CD4-positive, alpha-beta memory T cell (primary cell): ENCODE measurements at regions not wholly inside any gene's neighbourhood (a gene's known extent, or its start where the extent isn't known, plus 50 kb on each side); places are given as distances from the start of the nearest gene placed in this dataset.

ENCODE experiments used
- CTCF ChIA-PET: fragments of 350-600 bp; sonication (Branson Sonifier 250); formaldehyde crosslinking; loops from one replicate; lab custom pipeline; 2021; ENCODE audit warnings: inconsistent platforms; ENCODE audit not compliant: partially characterized antibody; lab: Charles Lee
- POLR2A ChIA-PET: fragments of 350-600 bp; sonication (Branson Sonifier 250); formaldehyde crosslinking; loops from one replicate; lab custom pipeline; 2021; ENCODE audit not compliant: partially characterized antibody; lab: Charles Lee
- DNase-seq, 5 donors: peaks; one replicate each; pipeline versions ENCODE4 v3.0.0 to v3.0.0-alpha.2; 2020 to 2022; ENCODE audit warnings: mixed read lengths in 1 of 5
- H3K27ac ChIP-seq: one replicate; pipeline ENCODE4 v1.7.0; 2013; ENCODE audit warnings: low read depth, low read length
- H3K27me3 ChIP-seq: 2 replicates; pipeline ENCODE4 v1.7.0; 2013; ENCODE audit warnings: mild to moderate bottlenecking, low read length, moderate library complexity; ENCODE audit not compliant: insufficient read depth
- H3K36me3 ChIP-seq: 2 replicates; pipeline ENCODE4 v1.7.0; 2013; ENCODE audit warnings: mild to moderate bottlenecking, low read length, moderate library complexity; ENCODE audit not compliant: insufficient read depth
- H3K4me1 ChIP-seq: 2 replicates; pipeline ENCODE4 v1.7.0; 2013; ENCODE audit warnings: mild to moderate bottlenecking, low read length, moderate library complexity; ENCODE audit not compliant: insufficient read depth
- H3K4me3 ChIP-seq, 2 donors: one replicate each; pipeline ENCODE4 v1.7.0; 2013; ENCODE audit warnings: low read length in 2 of 2, mild to moderate bottlenecking in 1 of 2
- H3K9me3 ChIP-seq, 2 donors: one replicate each; pipeline ENCODE4 v1.7.0; 2013; ENCODE audit warnings: low read length in 2 of 2, control low read depth in 1 of 2; ENCODE audit not compliant: control insufficient read depth in 1 of 2
- H3K27ac Mint-ChIP-seq, 7 donors: one replicate each; pipeline ENCODE4 v1.8.0; 2020 to 2021; ENCODE audit warnings: mixed read lengths in 7 of 7, mild to moderate bottlenecking in 6 of 7, inconsistent platforms in 3 of 7, moderate library complexity in 3 of 7
- H3K27me3 Mint-ChIP-seq, 2 donors: one replicate each; pipeline ENCODE4 v1.8.0; 2020 to 2021; ENCODE audit warnings: mixed read lengths in 2 of 2
- H3K36me3 Mint-ChIP-seq, 2 donors: one replicate each; pipeline ENCODE4 v1.8.0; 2020 to 2021; ENCODE audit warnings: mixed read lengths in 2 of 2, inconsistent platforms in 1 of 2, mild to moderate bottlenecking in 1 of 2
- H3K4me1 Mint-ChIP-seq, 4 donors: one replicate each; pipeline ENCODE4 v1.8.0; 2020 to 2021; ENCODE audit warnings: mixed read lengths in 4 of 4, mild to moderate bottlenecking in 1 of 4
- H3K4me3 Mint-ChIP-seq, 8 donors: one replicate each; pipeline ENCODE4 v1.8.0; 2020 to 2021; ENCODE audit warnings: mixed read lengths in 8 of 8, mild to moderate bottlenecking in 7 of 8, moderate library complexity in 6 of 8, inconsistent platforms in 3 of 8
- H3K9me3 Mint-ChIP-seq, 8 donors: one replicate each; pipeline ENCODE4 v1.8.0; 2020 to 2021; ENCODE audit warnings: mixed read lengths in 8 of 8, mild to moderate bottlenecking in 5 of 8, inconsistent platforms in 3 of 8, moderate library complexity in 1 of 8
- intact Hi-C: fragments of 100-400 bp; cut with micrococcal nuclease; formaldehyde crosslinking; loops from one replicate; pipeline ENCODE4 v1.15.1; 2023

GRCh38 chr13:79267560-79267959 is 138.5 kb downstream of the RBM26 start:
- no peak overlapping the region for H3K27ac ChIP-seq
- H3K4me1 Mint-ChIP-seq = no peaks in the 10 kb centered on the region
- ChIA-PET POLR2A (no interaction called here), CTCF (no interaction called here)
- H3K9me3 Mint-ChIP-seq = peaks cover 2 to 6% (median 3%) of the 10 kb centered on the region in 8 donors
- no peaks in the 10 kb centered on the region for H3K36me3 Mint-ChIP-seq
- no peak overlapping the region for H3K4me3 ChIP-seq
- peaks cover 0 to 2% of the 10 kb centered on the region in 2 donors for H3K27me3 Mint-ChIP-seq
- H3K27me3 ChIP-seq = no peaks in the 10 kb centered on the region
- H3K27ac Mint-ChIP-seq = no peak overlapping the region
- no peaks in the 10 kb centered on the region for H3K9me3 ChIP-seq
- intact Hi-C loops = no loop called here
- H3K4me3 Mint-ChIP-seq = no peak overlapping the region
- DNase-seq = no peak
- H3K36me3 ChIP-seq = no peaks in the 10 kb centered on the region
- no peaks in the 10 kb centered on the region for H3K4me1 ChIP-seq

- ChIA-PET POLR2A (no interaction called here), CTCF (no interaction called here)
- H3K4me3 Mint-ChIP-seq = no peak overlapping the region
- H3K27ac ChIP-seq = no peak overlapping the region
- H3K4me1 ChIP-seq = no peaks in the 10 kb centered on the region
- H3K36me3 ChIP-seq = no peaks in the 10 kb centered on the region
- peaks cover 0 to 2% (median 0%) of the 10 kb centered on the region in 8 donors for H3K9me3 Mint-ChIP-seq
- intact Hi-C loops = no loop called here
- no peaks in the 10 kb centered on the region for H3K4me1 Mint-ChIP-seq
- no peak for DNase-seq
- H3K27me3 ChIP-seq = no peaks in the 10 kb centered on the region
- H3K4me3 ChIP-seq = no peak overlapping the region
- no peak overlapping the region for H3K27ac Mint-ChIP-seq
- no peaks in the 10 kb centered on the region for H3K9me3 ChIP-seq
- peaks cover 1 to 7% of the 10 kb centered on the region in 2 donors for H3K27me3 Mint-ChIP-seq
- H3K36me3 Mint-ChIP-seq = no peaks in the 10 kb centered on the region
These were observed 147.6 kb downstream of the RBM26 start for GRCh38 chr13:79258489-79258888.

- no peak for DNase-seq
- ChIA-PET CTCF (no interaction called here), POLR2A (no interaction called here)
- Histone ChIP-seq H3K4me1 (no peaks in the 10 kb centered on the region), H3K36me3 (no peaks in the 10 kb centered on the region), H3K27ac (no peak overlapping the region), H3K4me3 (no peak overlapping the region), H3K9me3 (no peaks in the 10 kb centered on the region), H3K27me3 (no peaks in the 10 kb centered on the region)
- H3K4me1 Mint-ChIP-seq = no peaks in the 10 kb centered on the region
- H3K27ac Mint-ChIP-seq = no peak overlapping the region
- intact Hi-C loops = no loop called here
- H3K36me3 Mint-ChIP-seq = no peaks in the 10 kb centered on the region
- H3K27me3 Mint-ChIP-seq = peaks cover 0 to 2% of the 10 kb centered on the region in 2 donors
- no peaks in the 10 kb centered on the region for H3K9me3 Mint-ChIP-seq
- H3K4me3 Mint-ChIP-seq = no peak overlapping the region
These were observed 159.5 kb downstream of the RBM26 start for GRCh38 chr13:79246578-79246949.

- Mint-ChIP-seq H3K36me3 (no peaks in the 10 kb centered on the region), H3K4me1 (no peaks in the 10 kb centered on the region), H3K27me3 (peaks cover 0 to 4% of the 10 kb centered on the region in 2 donors), H3K27ac (no peak overlapping the region), H3K4me3 (no peak overlapping the region), H3K9me3 (no peaks in the 10 kb centered on the region)
- no peaks in the 10 kb centered on the region for H3K4me1 ChIP-seq
- no peak overlapping the region for H3K27ac ChIP-seq
- ChIA-PET CTCF (no interaction called here), POLR2A (no interaction called here)
- no peak for DNase-seq
- intact Hi-C loops = no loop called here
- H3K27me3 ChIP-seq = no peaks in the 10 kb centered on the region
- H3K9me3 ChIP-seq = no peaks in the 10 kb centered on the region
- H3K36me3 ChIP-seq = no peaks in the 10 kb centered on the region
- H3K4me3 ChIP-seq = no peak overlapping the region
These were observed 160.0 kb downstream of the RBM26 start for GRCh38 chr13:79245937-79246577.

- Histone ChIP-seq H3K9me3 (no peaks in the 10 kb centered on the region), H3K27ac (no peak overlapping the region), H3K27me3 (no peaks in the 10 kb centered on the region), H3K4me1 (no peaks in the 10 kb centered on the region), H3K36me3 (no peaks in the 10 kb centered on the region), H3K4me3 (no peak overlapping the region)
- no peak overlapping the region for H3K4me3 Mint-ChIP-seq
- no peaks in the 10 kb centered on the region for H3K4me1 Mint-ChIP-seq
- DNase-seq = no peak
- intact Hi-C loops = no loop called here
- POLR2A ChIA-PET = no interaction called here
- peaks cover 5 to 18% of the 10 kb centered on the region in 2 donors for H3K27me3 Mint-ChIP-seq
- no peak overlapping the region for H3K27ac Mint-ChIP-seq
- H3K9me3 Mint-ChIP-seq = no peaks in the 10 kb centered on the region
- no peaks in the 10 kb centered on the region for H3K36me3 Mint-ChIP-seq
- CTCF ChIA-PET = no interaction called here
These were observed 164.4 kb downstream of the RBM26 start for GRCh38 chr13:79241697-79242096.

GRCh38 chr13:79237981-79238380 is 168.1 kb downstream of the RBM26 start:
- Mint-ChIP-seq H3K4me3 (no peak overlapping the region), H3K27me3 (peaks cover 8 to 21% of the 10 kb centered on the region in 2 donors), H3K27ac (no peak overlapping the region), H3K9me3 (peaks cover 0 to 4% (median 0%) of the 10 kb centered on the region in 8 donors), H3K36me3 (no peaks in the 10 kb centered on the region), H3K4me1 (no peaks in the 10 kb centered on the region)
- intact Hi-C loops = no loop called here
- Histone ChIP-seq H3K4me1 (no peaks in the 10 kb centered on the region), H3K27ac (no peak overlapping the region), H3K4me3 (no peak overlapping the region), H3K36me3 (no peaks in the 10 kb centered on the region), H3K27me3 (no peaks in the 10 kb centered on the region), H3K9me3 (no peaks in the 10 kb centered on the region)
- CTCF ChIA-PET = no interaction called here
- no peak for DNase-seq
- POLR2A ChIA-PET = interaction anchor here (0.6 kb wide), 2 partner anchors 76 to 114 kb away, joined by 3 read pairs; no protein-coding TSS in a partner anchor

- no peak overlapping the region for H3K4me3 ChIP-seq
- no peak overlapping the region for H3K4me3 Mint-ChIP-seq
- ChIA-PET POLR2A (no interaction called here), CTCF (no interaction called here)
- no peak overlapping the region for H3K27ac ChIP-seq
- peaks cover 6 to 8% of the 10 kb centered on the region in 2 donors for H3K27me3 Mint-ChIP-seq
- peaks cover 0 to 4% (median 0%) of the 10 kb centered on the region in 8 donors for H3K9me3 Mint-ChIP-seq
- DNase-seq = no peak
- intact Hi-C loops = no loop called here
- H3K9me3 ChIP-seq = no peaks in the 10 kb centered on the region
- no peak overlapping the region for H3K27ac Mint-ChIP-seq
- H3K27me3 ChIP-seq = no peaks in the 10 kb centered on the region
- H3K4me1 ChIP-seq = no peaks in the 10 kb centered on the region
- H3K36me3 Mint-ChIP-seq = no peaks in the 10 kb centered on the region
- H3K4me1 Mint-ChIP-seq = no peaks in the 10 kb centered on the region
- H3K36me3 ChIP-seq = no peaks in the 10 kb centered on the region
These were observed 174.2 kb downstream of the RBM26 start for GRCh38 chr13:79231887-79232286.
